22Rv1 (cell line): ENCODE measurements at regions not wholly inside any gene's neighbourhood (a gene's known extent, or its start where the extent isn't known, plus 50 kb on each side); places are given as distances from the start of the nearest gene placed in this dataset.

Experiments
- CTCF ChIP-seq: fragments of 450-650 bp; IDR thresholded peaks from 2 replicates; pipeline ENCODE4 v1.5.1; 2017; ENCODE audit warnings: mild to moderate bottlenecking
- ZFX ChIP-seq: fragments of 450-650 bp; IDR thresholded peaks from 2 replicates; pipeline ENCODE4 v1.6.1; 2017; ENCODE audit warnings: antibody characterized with exemption, borderline replicate concordance

GRCh38 chr12:115240251-115240650 is 556.3 kb upstream of the TBX3 start:
- TF ChIP-seq CTCF (no peak), ZFX (no peak)
